Hepatocyte (in vitro differentiated cells): ENCODE measurements at regions not wholly inside any gene's neighbourhood (a gene's known extent, or its start where the extent isn't known, plus 50 kb on each side); places are given as distances from the start of the nearest gene placed in this dataset.

Source experiments
- DNase-seq: peaks from one replicate; pipeline ENCODE4 v3.0.0-alpha.2; 2016; ENCODE audit warnings: low spot score
- H2AFZ ChIP-seq: fragments of 200-600 bp; sonication (generic); 2 replicates; pipeline ENCODE4 v1.6.0; 2016; ENCODE audit warnings: antibody characterized with exemption, mild to moderate bottlenecking
- H3K27ac ChIP-seq: fragments of 200-600 bp; sonication (generic); 2 replicates; pipeline ENCODE4 v1.5.1; 2016; ENCODE audit warnings: mild to moderate bottlenecking
- H3K27me3 ChIP-seq: fragments of 200-600 bp; sonication (generic); 2 replicates; pipeline ENCODE4 v1.6.1; 2016
- H3K36me3 ChIP-seq: fragments of 200-600 bp; sonication (generic); replicated peaks from 2 replicates; pipeline ENCODE4 v1.5.1; 2016; ENCODE audit warnings: low read depth; ENCODE audit not compliant: insufficient read depth
- H3K4me1 ChIP-seq: fragments of 200-600 bp; sonication (generic); 2 replicates; pipeline ENCODE4 v1.5.1; 2016; ENCODE audit warnings: mild to moderate bottlenecking, moderate library complexity; ENCODE audit not compliant: insufficient read depth
- H3K4me2 ChIP-seq: fragments of 200-600 bp; sonication (generic); 2 replicates; pipeline ENCODE4 v1.6.0; 2016
- H3K4me3 ChIP-seq: fragments of 200-600 bp; sonication (generic); 2 replicates; pipeline ENCODE4 v1.5.1; 2016; ENCODE audit warnings: mild to moderate bottlenecking
- H3K79me2 ChIP-seq: fragments of 200-600 bp; sonication (generic); 2 replicates; pipeline ENCODE4 v1.6.0; 2017; ENCODE audit warnings: mild to moderate bottlenecking
- H3K9me2 ChIP-seq: fragments of 200-600 bp; sonication (generic); replicated peaks from 2 replicates; pipeline ENCODE4 v1.6.0; 2017; ENCODE audit warnings: mild to moderate bottlenecking; ENCODE audit not compliant: insufficient read depth
- H3K9me3 ChIP-seq: fragments of 200-600 bp; sonication (generic); 2 replicates; pipeline ENCODE4 v1.5.1; 2016; ENCODE audit warnings: low read depth, mild to moderate bottlenecking
- H4K20me1 ChIP-seq: fragments of 200-600 bp; sonication (generic); 2 replicates; pipeline ENCODE4 v1.6.0; 2016; ENCODE audit warnings: mild to moderate bottlenecking; ENCODE audit not compliant: insufficient read depth, poor library complexity, severe bottlenecking
- CTCF ChIP-seq: fragments of 200-600 bp; sonication (generic); IDR thresholded peaks from 2 replicates; pipeline ENCODE4 v1.5.1; 2016; ENCODE audit warnings: antibody characterized with exemption, mild to moderate bottlenecking; ENCODE audit not compliant: poor library complexity
- EZH2 ChIP-seq: fragments of 200-600 bp; sonication (generic); IDR thresholded peaks from 2 replicates; pipeline ENCODE4 v1.6.1; 2016; ENCODE audit warnings: antibody characterized with exemption, mild to moderate bottlenecking, borderline replicate concordance
- EZH2phosphoT487 ChIP-seq: fragments of 200-600 bp; sonication (generic); IDR thresholded peaks from one replicate; pipeline ENCODE4 v1.6.1; 2018; ENCODE audit warnings: antibody characterized with exemption, mild to moderate bottlenecking, low read depth, moderate library complexity; ENCODE audit not compliant: unreplicated experiment, severe bottlenecking
- WGBS: methylation state at CpG from one replicate; pipeline ENCODE4 v1.1.6; 2016; ENCODE audit warnings: low lambda C conversion rate; ENCODE audit errors: missing lambda C conversion rate; 5-methylcytosine and 5-hydroxymethylcytosine counted together

- Histone ChIP-seq H3K36me3 (no peaks in the 10 kb centered on the region), H3K27ac (no peak overlapping the region), H3K4me1 (no peaks in the 10 kb centered on the region), H2AFZ (no peak overlapping the region), H3K9me3 (no peaks in the 10 kb centered on the region), H3K4me2 (no peak overlapping the region), H3K27me3 (no peaks in the 10 kb centered on the region), H3K9me2 (no peaks in the 10 kb centered on the region), H3K79me2 (no peaks in the 10 kb centered on the region), H3K4me3 (no peak overlapping the region), H4K20me1 (no peaks in the 10 kb centered on the region)
- TF ChIP-seq EZH2phosphoT487 (no peak), CTCF (no peak), EZH2 (no peak)
- DNase-seq, result no peak
These were observed 511.6 kb upstream of the ZNF608 start for GRCh38 chr5:125257997-125258396.

- 61% methylated on average over 2 of the region's 2 CpGs for WGBS
- Histone ChIP-seq H3K9me2 (no peaks in the 10 kb centered on the region), H2AFZ (no peak overlapping the region), H3K4me3 (no peak overlapping the region), H3K27me3 (no peaks in the 10 kb centered on the region), H3K27ac (no peak overlapping the region), H3K79me2 (no peaks in the 10 kb centered on the region), H3K4me1 (no peaks in the 10 kb centered on the region), H3K36me3 (no peaks in the 10 kb centered on the region), H3K9me3 (no peaks in the 10 kb centered on the region), H3K4me2 (no peak overlapping the region), H4K20me1 (no peaks in the 10 kb centered on the region)
- DNase-seq, result peak; percentile 39
- TF ChIP-seq EZH2, result no peak
- no peak for TF ChIP-seq CTCF
- TF ChIP-seq EZH2phosphoT487, result no peak
These were observed 512.2 kb upstream of the ZNF608 start for GRCh38 chr5:125258615-125259014.

- H3K4me1 ChIP-seq, result no peaks in the 10 kb centered on the region
- no peak overlapping the region for H2AFZ ChIP-seq
- H3K4me2 ChIP-seq, result no peak overlapping the region
- DNase-seq, result no peak
- TF ChIP-seq CTCF, result no peak
- TF ChIP-seq EZH2, result no peak
- no peak for TF ChIP-seq EZH2phosphoT487
- no peaks in the 10 kb centered on the region for H3K27me3 ChIP-seq
- H3K36me3 ChIP-seq, result no peaks in the 10 kb centered on the region
- no peaks in the 10 kb centered on the region for H4K20me1 ChIP-seq
- no peaks in the 10 kb centered on the region for H3K9me2 ChIP-seq
- H3K9me3 ChIP-seq, result no peaks in the 10 kb centered on the region
- H3K27ac ChIP-seq, result no peak overlapping the region
- WGBS, result 90% methylated on average over 2 of the region's 2 CpGs
- H3K4me3 ChIP-seq, result no peak overlapping the region
- no peaks in the 10 kb centered on the region for H3K79me2 ChIP-seq
These were observed 515.2 kb upstream of the ZNF608 start for GRCh38 chr5:125261505-125262250.

GRCh38 chr5:125262782-125263181 is 516.3 kb upstream of the ZNF608 start:
- Histone ChIP-seq H3K27me3 (no peaks in the 10 kb centered on the region), H3K36me3 (no peaks in the 10 kb centered on the region), H3K4me2 (no peak overlapping the region), H4K20me1 (no peaks in the 10 kb centered on the region), H3K4me1 (no peaks in the 10 kb centered on the region), H3K4me3 (no peak overlapping the region), H3K79me2 (no peaks in the 10 kb centered on the region), H3K27ac (no peak overlapping the region), H3K9me2 (no peaks in the 10 kb centered on the region), H2AFZ (no peak overlapping the region), H3K9me3 (no peaks in the 10 kb centered on the region)
- 93% methylated on average over 4 of the region's 4 CpGs for WGBS
- no peak for DNase-seq
- no peak for TF ChIP-seq CTCF
- no peak for TF ChIP-seq EZH2phosphoT487
- TF ChIP-seq EZH2, result no peak
